Uterus (tissue), 2 donors: ENCODE measurements at regions not wholly inside any gene's neighbourhood (a gene's known extent, or its start where the extent isn't known, plus 50 kb on each side); places are given as distances from the start of the nearest gene placed in this dataset.

ENCODE experiments used
- CTCF ChIP-seq, 4 experiments: fragments of 200-600 bp in 2 of 4; fragments of 450-650 bp in 2 of 4; sonication (generic) in 2 of 4; IDR thresholded peaks; one replicate each; pipeline ENCODE4 v1.5.1; 2016 to 2019; ENCODE audit warnings: antibody characterized with exemption in 4 of 4, mild to moderate bottlenecking in 2 of 4, moderate library complexity in 1 of 4
- POLR2A ChIP-seq, 2 donors: fragments of 450-650 bp; IDR thresholded peaks; one replicate each; pipeline ENCODE4 v1.6.1; 2016; ENCODE audit warnings: antibody characterized with exemption in 2 of 2, mild to moderate bottlenecking in 1 of 2, moderate library complexity in 1 of 2

- TF ChIP-seq CTCF (IDR thresholded peaks at IDR 0.05) (no peak), POLR2A (IDR thresholded peaks at IDR 0.05) (no peak)
Observed at GRCh38 chr13:85655040-85655439, 144.2 kb downstream of the SLITRK6 start.
